Fibroblast of mammary gland (primary cell): ENCODE measurements at regions not wholly inside any gene's neighbourhood (a gene's known extent, or its start where the extent isn't known, plus 50 kb on each side); places are given as distances from the start of the nearest gene placed in this dataset.

Source experiments
- DNase-seq: peaks from one replicate; pipeline ENCODE4 v3.0.0-alpha.2; 2010; ENCODE audit warnings: low read depth
- H3K4me3 ChIP-seq: 2 replicates; pipeline ENCODE4 v1.5.1; 2011; ENCODE audit warnings: low read depth, mild to moderate bottlenecking, low read length, moderate library complexity; ENCODE audit not compliant: control insufficient read depth
- TF ChIP-seq, protein P1 (sequence below): conservative IDR thresholded peaks from 2 replicates; pipeline ENCODE4 v1.5.1; 2011; ENCODE audit warnings: low read depth, low read length, inconsistent platforms; ENCODE audit not compliant: control insufficient read depth, insufficient read depth

DNA sequence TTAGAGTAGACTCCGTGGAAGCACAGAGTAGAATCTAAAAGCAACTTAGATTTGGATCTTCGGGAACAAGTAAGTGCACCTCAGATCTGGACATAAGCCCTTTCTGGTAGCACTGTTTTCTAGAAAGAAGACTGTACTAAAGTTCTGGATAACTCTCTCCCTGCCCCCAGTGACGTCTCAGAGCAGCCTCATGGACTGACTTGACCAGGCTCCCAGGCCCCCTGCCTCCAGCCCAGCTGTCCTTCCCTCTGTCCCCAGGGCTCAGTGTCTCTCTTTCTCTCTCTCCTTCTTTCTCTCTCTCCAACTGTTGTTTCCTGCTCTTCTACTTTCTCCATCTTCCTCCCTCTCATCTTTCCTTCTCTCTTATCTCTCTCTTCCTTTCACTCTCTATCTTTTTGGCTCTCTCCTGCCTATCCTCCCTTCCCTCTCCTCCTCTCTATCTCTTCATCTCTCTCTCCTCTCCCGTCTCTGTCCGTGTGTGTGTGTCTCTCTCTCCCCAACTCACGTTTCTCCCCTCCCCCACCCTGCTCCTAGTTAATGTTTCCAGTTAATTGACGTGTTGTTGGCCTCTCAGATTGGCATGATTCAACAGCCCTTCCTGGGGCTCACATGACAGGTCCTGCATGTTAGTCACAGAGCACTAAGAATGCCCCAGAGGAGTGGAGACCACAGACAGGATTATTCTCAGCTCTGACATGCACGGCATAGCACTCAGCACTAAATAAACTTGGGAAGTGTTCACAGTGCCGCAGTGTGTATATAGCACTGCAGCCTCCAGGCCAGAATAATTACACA, 180.4 kb upstream of the FOXQ1 start:
- TF ChIP-seq, protein P1, sequence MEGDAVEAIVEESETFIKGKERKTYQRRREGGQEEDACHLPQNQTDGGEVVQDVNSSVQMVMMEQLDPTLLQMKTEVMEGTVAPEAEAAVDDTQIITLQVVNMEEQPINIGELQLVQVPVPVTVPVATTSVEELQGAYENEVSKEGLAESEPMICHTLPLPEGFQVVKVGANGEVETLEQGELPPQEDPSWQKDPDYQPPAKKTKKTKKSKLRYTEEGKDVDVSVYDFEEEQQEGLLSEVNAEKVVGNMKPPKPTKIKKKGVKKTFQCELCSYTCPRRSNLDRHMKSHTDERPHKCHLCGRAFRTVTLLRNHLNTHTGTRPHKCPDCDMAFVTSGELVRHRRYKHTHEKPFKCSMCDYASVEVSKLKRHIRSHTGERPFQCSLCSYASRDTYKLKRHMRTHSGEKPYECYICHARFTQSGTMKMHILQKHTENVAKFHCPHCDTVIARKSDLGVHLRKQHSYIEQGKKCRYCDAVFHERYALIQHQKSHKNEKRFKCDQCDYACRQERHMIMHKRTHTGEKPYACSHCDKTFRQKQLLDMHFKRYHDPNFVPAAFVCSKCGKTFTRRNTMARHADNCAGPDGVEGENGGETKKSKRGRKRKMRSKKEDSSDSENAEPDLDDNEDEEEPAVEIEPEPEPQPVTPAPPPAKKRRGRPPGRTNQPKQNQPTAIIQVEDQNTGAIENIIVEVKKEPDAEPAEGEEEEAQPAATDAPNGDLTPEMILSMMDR: no peak
- no peak overlapping the region for H3K4me3 ChIP-seq
- peak; percentile 50 for DNase-seq

DNA sequence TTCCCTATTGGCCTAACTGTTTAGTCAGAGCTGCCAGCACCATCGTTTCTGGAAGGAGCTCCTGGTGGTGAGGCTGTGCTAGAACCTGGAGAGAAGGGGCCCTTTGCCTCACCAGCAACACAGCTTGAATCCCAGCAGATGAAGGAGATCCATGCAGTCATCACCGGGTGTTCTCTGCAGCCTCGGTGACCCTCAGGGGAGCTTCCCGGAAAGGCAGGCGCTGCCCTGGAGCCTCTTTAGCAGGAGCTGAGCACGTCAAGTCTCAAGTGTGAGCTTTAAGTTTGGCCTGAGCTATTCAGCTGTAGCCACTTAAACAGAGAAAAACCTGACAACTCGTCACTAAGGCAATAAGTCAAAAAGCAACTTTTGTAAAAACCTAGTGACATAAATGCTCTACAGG, 181.2 kb upstream of the FOXQ1 start:
- TF ChIP-seq, protein P1: no peak
- no peak for DNase-seq
- no peak overlapping the region for H3K4me3 ChIP-seq

DNA sequence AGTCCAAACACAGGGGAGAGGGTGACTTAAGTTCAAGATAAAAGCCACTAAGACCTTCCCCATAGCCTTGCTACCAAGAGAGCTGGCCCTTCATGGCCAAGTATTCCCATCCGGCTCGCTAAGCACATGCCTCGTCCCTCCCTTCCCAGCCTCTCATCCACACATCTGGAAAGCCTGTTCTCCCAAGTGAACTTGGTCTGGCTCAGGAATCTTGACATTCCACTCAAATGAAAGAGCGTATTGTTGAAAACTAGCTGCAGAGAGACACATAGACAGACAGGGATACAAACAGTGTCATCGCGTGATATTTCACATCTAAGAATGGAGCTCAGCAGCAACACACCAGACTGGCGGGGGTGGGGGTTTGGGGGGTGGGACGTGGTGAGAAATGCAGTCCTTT, 182.8 kb upstream of the FOXQ1 start:
- peak; percentile 63 for DNase-seq
- H3K4me3 ChIP-seq: no peak overlapping the region
- TF ChIP-seq, protein P1: no peak

DNA sequence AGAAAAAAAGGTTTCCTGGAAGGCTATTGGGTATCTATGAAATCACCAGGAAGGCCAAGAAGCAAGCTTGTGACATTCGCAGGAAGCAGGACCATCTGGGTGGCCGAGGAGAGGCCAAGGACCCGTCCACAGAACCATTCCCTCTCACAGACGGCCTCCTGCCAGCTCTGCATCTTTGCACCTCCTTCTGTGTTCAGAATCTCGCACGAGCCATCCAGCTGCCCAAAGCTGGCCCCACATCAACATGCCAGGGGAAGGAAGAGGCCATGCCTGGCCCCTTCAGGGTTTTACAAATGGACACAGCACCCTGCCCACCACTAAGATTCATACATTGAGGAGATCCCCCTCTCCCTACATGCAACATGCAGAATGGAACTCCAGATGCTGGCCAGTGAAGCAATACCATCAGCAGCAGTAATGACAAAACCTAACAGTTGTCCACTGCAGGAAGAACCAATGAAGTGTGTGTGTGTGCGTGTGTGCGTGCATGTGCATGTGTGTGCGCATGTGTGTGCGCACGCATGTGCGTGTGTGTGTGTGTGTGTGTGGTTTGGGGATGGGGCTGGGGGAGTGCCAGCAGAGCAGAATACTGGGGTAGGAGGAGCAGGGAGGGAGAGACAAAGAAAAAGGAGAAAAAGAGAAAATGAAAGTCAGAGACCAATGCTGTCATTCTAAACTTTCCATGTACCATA, 184.2 kb upstream of the FOXQ1 start:
- no peak for DNase-seq
- TF ChIP-seq, protein P1: no peak
- no peak overlapping the region for H3K4me3 ChIP-seq

DNA sequence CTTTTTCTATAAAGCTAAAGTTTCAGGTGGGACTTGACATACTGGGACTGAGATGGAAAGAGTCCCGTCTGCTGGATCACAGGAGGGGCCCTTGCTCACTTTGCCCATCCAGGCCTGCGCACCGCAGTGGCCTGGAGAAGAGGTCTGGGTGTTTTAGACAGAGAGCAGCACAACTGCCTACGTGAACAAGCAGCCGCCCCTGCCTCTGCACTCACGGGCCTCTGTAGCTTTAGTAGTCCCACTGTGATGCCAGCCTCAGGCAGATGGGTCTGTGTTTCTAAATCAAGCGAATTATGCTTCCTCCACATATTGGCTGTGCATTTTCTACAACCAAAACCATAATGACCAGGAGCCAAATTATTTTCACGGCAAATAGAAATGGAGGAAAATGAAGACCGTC, 184.8 kb upstream of the FOXQ1 start:
- TF ChIP-seq, protein P1: no peak
- H3K4me3 ChIP-seq: no peak overlapping the region
- no peak for DNase-seq

DNA sequence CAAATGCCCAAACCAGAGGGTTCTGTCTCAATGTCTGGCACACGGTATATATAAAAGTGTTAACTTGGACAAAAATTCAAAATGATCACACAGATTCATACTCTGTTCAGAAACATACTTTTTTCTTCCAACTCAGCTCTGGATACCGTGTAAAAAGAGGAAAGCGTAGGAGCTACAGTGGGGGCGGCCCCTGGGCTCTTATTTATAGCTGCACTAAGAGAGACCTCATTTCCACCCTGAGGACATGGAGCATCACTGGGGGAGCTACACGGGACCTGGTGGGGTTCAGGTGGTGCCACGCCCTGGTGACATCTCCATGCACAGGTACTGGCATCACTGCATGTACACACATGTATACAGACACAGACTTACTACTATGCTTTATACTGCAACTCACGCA, 185.9 kb upstream of the FOXQ1 start:
- TF ChIP-seq, protein P1: no peak
- DNase-seq: no peak
- no peak overlapping the region for H3K4me3 ChIP-seq
